Activated CD4-positive, alpha-beta T cell treated with anti-CD3 and anti-CD28 coated beads, Interleukin-2, amount 10 ng/mL, durations not matched to agents 7 days and 5 days (primary cell): ENCODE measurements at regions not wholly inside any gene's neighbourhood (a gene's known extent, or its start where the extent isn't known, plus 50 kb on each side); places are given as distances from the start of the nearest gene placed in this dataset.
"Not testable (repeated sequence)": the region's sequence is repeated elsewhere in the genome, so short reads cannot be mapped to it uniquely, and the experiment has no call there.

Source experiments
- CTCF ChIA-PET: fragments of 350-600 bp; sonication (Branson Sonifier 250); formaldehyde crosslinking; loops from one replicate; lab custom pipeline; 2021; ENCODE audit warnings: antibody characterized with exemption; lab: Charles Lee
- POLR2A ChIA-PET: fragments of 350-600 bp; sonication (Branson Sonifier 250); formaldehyde crosslinking; loops from one replicate; lab custom pipeline; 2021; ENCODE audit warnings: antibody characterized with exemption; lab: Charles Lee
- DNase-seq: peaks from one replicate; pipeline ENCODE4 v3.0.0-alpha.2; 2020
- H3K27ac Mint-ChIP-seq: one replicate; pipeline ENCODE4 v1.8.0; 2021; ENCODE audit warnings: mild to moderate bottlenecking, moderate library complexity, mixed read lengths
- H3K27me3 Mint-ChIP-seq: one replicate; pipeline ENCODE4 v1.8.0; 2021; ENCODE audit warnings: mixed read lengths
- H3K36me3 Mint-ChIP-seq: one replicate; pipeline ENCODE4 v1.8.0; 2021; ENCODE audit warnings: low read depth, mixed read lengths
- H3K4me1 Mint-ChIP-seq: one replicate; pipeline ENCODE4 v1.8.0; 2021; ENCODE audit warnings: mixed read lengths
- H3K4me3 Mint-ChIP-seq: one replicate; pipeline ENCODE4 v1.8.0; 2021; ENCODE audit warnings: mild to moderate bottlenecking, moderate library complexity, mixed read lengths
- H3K9me3 Mint-ChIP-seq: one replicate; pipeline ENCODE4 v1.8.0; 2021; ENCODE audit warnings: mixed read lengths

GRCh38 chr3:13766128-13766527, 113.7 kb downstream of the WNT7A start:
- no peak overlapping the region for H3K27ac Mint-ChIP-seq
- H3K27me3 Mint-ChIP-seq: no peaks in the 10 kb centered on the region
- H3K9me3 Mint-ChIP-seq: peaks cover 6% of the 10 kb centered on the region
- ChIA-PET CTCF (no interaction called here), POLR2A (no interaction called here)
- H3K4me1 Mint-ChIP-seq: peaks cover 12% of the 10 kb centered on the region
- H3K36me3 Mint-ChIP-seq: no peaks in the 10 kb centered on the region
- H3K4me3 Mint-ChIP-seq: no peak overlapping the region
- no peak for DNase-seq

GRCh38 chr3:13764161-13764560, 115.7 kb downstream of the WNT7A start:
- ChIA-PET POLR2A (no interaction called here), CTCF (no interaction called here)
- Mint-ChIP-seq H3K27ac (no peak overlapping the region), H3K4me3 (no peak overlapping the region), H3K4me1 (no peaks in the 10 kb centered on the region), H3K27me3 (peaks cover 8% of the 10 kb centered on the region), H3K9me3 (peaks cover 6% of the 10 kb centered on the region), H3K36me3 (no peaks in the 10 kb centered on the region)
- DNase-seq: no peak

DNA sequence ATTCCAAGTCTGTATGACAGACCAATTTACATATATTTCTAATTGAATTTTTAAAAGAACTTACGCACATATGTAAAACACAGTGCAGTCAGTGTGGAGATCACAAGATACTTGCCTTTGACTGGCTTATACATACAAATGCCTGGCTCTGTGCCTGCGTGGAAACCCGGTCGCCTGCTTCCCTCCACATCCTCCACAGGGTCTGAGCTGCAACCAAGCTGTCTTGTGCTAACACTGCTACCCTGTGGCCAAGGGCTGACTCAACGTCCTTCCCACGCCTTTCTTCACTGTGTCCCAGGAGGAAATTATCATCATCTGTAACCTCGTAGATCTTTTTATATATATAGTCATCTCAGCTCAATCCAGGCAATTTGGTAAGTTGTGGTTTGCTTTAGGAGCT, 117.0 kb downstream of the WNT7A start:
- ChIA-PET CTCF (no interaction called here), POLR2A (no interaction called here)
- no peak overlapping the region for H3K27ac Mint-ChIP-seq

GRCh38 chr3:13750731-13751130, 129.1 kb downstream of the WNT7A start:
- Mint-ChIP-seq H3K4me3 (no peak overlapping the region), H3K36me3 (no peaks in the 10 kb centered on the region), H3K27ac (no peak overlapping the region), H3K27me3 (no peaks in the 10 kb centered on the region), H3K9me3 (no peaks in the 10 kb centered on the region), H3K4me1 (no peaks in the 10 kb centered on the region)
- no peak for DNase-seq
- ChIA-PET POLR2A (no interaction called here), CTCF (no interaction called here)

More for the DNA sequence above, 117.0 kb downstream of the WNT7A start:
- Mint-ChIP-seq H3K36me3 (no peaks in the 10 kb centered on the region), H3K9me3 (peaks cover 6% of the 10 kb centered on the region), H3K4me3 (no peak overlapping the region), H3K27me3 (peaks cover 10% of the 10 kb centered on the region), H3K4me1 (no peaks in the 10 kb centered on the region)
- peak; percentile 4 for DNase-seq

DNA sequence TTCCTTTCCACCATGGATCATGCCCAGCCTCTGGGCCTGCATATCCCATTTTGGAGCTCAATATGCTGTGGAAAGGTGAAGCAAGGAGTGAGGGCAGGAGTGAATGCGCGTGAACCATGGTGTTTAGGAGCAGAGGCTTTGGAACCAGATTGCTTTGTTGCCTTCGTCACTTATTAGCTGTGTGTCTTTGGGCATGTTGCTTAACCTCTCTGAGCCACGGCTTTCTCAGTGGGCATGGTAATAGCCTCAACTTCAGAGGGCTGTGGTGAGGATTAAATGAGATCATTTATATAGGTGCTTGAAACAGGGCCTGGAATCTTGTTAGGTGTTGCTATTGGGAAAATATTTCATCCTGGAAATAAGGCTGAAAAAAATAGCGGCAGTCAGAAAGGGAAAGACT, 129.7 kb downstream of the WNT7A start:
- Mint-ChIP-seq H3K4me3 (no peak overlapping the region), H3K27me3 (no peaks in the 10 kb centered on the region), H3K36me3 (no peaks in the 10 kb centered on the region), H3K9me3 (no peaks in the 10 kb centered on the region), H3K4me1 (no peaks in the 10 kb centered on the region), H3K27ac (no peak overlapping the region)
- CTCF ChIA-PET: no interaction called here
- POLR2A ChIA-PET: no interaction called here
- DNase-seq: no peak

- H3K27ac Mint-ChIP-seq: no peak overlapping the region
- H3K27me3 Mint-ChIP-seq: no peaks in the 10 kb centered on the region
- no peaks in the 10 kb centered on the region for H3K4me1 Mint-ChIP-seq
- H3K4me3 Mint-ChIP-seq: no peak overlapping the region
- no peak for DNase-seq
- POLR2A ChIA-PET: no interaction called here
- CTCF ChIA-PET: no interaction called here
- no peaks in the 10 kb centered on the region for H3K36me3 Mint-ChIP-seq
- H3K9me3 Mint-ChIP-seq: no peaks in the 10 kb centered on the region
Observed at GRCh38 chr3:13749063-13749764, 130.7 kb downstream of the WNT7A start.

DNA sequence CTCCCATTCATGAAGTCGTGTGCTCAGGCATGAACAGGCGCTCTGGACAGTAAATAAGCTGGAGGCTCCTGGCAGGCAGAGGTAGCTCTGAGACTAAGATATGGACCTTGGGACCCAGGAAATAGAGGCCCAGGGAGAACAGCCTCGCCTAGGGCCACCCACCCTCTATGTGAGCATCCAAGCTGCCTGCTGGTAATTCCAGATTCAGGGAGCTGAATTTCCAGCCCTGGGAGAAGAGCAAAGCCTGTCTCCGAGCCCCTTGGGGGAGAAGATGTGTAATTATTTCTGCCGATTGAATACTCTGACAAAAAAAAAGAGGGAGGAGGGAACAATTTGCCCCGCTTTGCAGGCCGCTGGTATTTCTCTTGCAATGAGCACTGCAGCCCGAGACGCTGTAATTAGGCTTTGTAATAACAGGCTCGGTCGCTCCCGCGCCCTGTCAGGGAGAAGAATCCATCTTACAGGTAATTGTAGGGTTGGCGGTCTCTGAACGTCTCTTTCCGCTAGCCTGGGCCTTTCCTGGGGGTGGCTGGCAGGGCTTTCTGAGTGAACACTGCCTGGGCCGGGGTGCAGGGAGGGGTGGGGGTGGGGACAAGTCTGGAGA, 131.5 kb downstream of the WNT7A start:
- Mint-ChIP-seq H3K9me3 (no peaks in the 10 kb centered on the region), H3K27ac (no peak overlapping the region), H3K4me3 (no peak overlapping the region), H3K4me1 (no peaks in the 10 kb centered on the region), H3K27me3 (no peaks in the 10 kb centered on the region), H3K36me3 (no peaks in the 10 kb centered on the region)
- ChIA-PET CTCF (no interaction called here), POLR2A (no interaction called here)
- no peak for DNase-seq

GRCh38 chr3:13747627-13748026, 132.2 kb downstream of the WNT7A start:
- no peak for DNase-seq
- H3K27ac Mint-ChIP-seq: no peak overlapping the region
- no peaks in the 10 kb centered on the region for H3K36me3 Mint-ChIP-seq
- peaks cover 4% of the 10 kb centered on the region for H3K9me3 Mint-ChIP-seq
- H3K4me3 Mint-ChIP-seq: no peak overlapping the region
- H3K4me1 Mint-ChIP-seq: no peaks in the 10 kb centered on the region
- CTCF ChIA-PET: no interaction called here
- H3K27me3 Mint-ChIP-seq: no peaks in the 10 kb centered on the region
- POLR2A ChIA-PET: no interaction called here

GRCh38 chr3:13746385-13746784, 133.5 kb downstream of the WNT7A start:
- Mint-ChIP-seq H3K4me3 (no peak overlapping the region), H3K4me1 (no peaks in the 10 kb centered on the region), H3K36me3 (no peaks in the 10 kb centered on the region), H3K9me3 (peaks cover 5% of the 10 kb centered on the region), H3K27me3 (peaks cover 2% of the 10 kb centered on the region), H3K27ac (no peak overlapping the region)
- CTCF ChIA-PET: no interaction called here
- DNase-seq: no peak
- POLR2A ChIA-PET: no interaction called here

DNA sequence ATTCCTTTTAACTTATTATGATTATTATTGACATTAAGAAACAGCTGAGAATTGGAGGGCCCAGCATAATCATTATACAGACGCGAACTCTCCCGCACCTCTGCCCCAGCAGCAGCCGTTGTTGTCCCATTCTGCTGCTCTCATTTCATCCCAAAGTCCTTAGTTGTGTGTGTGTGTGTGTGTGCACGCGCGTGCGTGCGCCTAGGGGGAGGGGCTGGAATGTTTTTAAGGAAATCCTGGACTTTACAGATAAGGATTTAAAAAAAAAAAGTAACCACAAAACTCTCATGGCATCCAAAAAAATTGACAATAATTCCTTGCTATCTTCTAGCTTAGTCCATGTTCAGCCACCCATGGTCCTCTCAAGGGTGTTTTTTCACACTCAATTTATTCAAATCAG, 134.2 kb downstream of the WNT7A start:
- CTCF ChIA-PET: no interaction called here
- H3K4me3 Mint-ChIP-seq: no peak overlapping the region
- H3K27me3 Mint-ChIP-seq: peaks cover 10% of the 10 kb centered on the region
- POLR2A ChIA-PET: no interaction called here
- H3K27ac Mint-ChIP-seq: no peak overlapping the region
- no peaks in the 10 kb centered on the region for H3K36me3 Mint-ChIP-seq
- H3K4me1 Mint-ChIP-seq: peaks cover 2% of the 10 kb centered on the region
- DNase-seq: no peak
- H3K9me3 Mint-ChIP-seq: peaks cover 5% of the 10 kb centered on the region

DNA sequence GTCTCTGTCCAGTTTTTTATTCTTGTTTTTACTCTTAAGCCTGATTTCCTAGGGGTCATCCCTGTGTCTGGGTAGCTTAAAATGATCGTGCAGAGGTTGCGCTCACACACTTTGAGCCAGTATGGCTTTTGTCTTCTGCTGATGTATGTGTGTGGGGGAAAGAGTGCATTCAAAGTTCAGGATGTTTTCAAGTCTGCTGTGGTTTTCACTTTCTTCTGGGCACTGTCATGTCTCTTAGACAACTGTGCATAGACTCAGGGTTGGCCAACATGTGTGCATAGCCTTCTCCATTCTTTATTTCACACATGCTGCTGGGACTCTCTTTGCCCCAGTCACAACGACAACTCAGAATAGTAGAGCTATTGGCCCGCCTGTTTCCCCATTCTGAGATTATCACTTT, 139.1 kb downstream of the WNT7A start:
- Mint-ChIP-seq H3K4me3 (no peak overlapping the region), H3K27ac (no peak overlapping the region), H3K36me3 (no peaks in the 10 kb centered on the region), H3K27me3 (peaks cover 25% of the 10 kb centered on the region), H3K4me1 (peaks cover 3% of the 10 kb centered on the region), H3K9me3 (peaks cover 5% of the 10 kb centered on the region)
- no peak for DNase-seq
- ChIA-PET POLR2A (no interaction called here), CTCF (interaction anchor here (0.5 kb wide), 1 partner anchor 448 kb away, joined by 3 read pairs; no protein-coding TSS in a partner anchor)

- H3K4me1 Mint-ChIP-seq, H3K9me3 Mint-ChIP-seq, H3K4me3 Mint-ChIP-seq, DNase-seq, H3K36me3 Mint-ChIP-seq, CTCF ChIA-PET, POLR2A ChIA-PET, H3K27ac Mint-ChIP-seq: not testable (repeated sequence)
- peaks cover 44% of the 10 kb centered on the region for H3K27me3 Mint-ChIP-seq
Observed at GRCh38 chr3:13733726-13734125, 146.1 kb downstream of the WNT7A start.

- Mint-ChIP-seq H3K4me3 (no peak overlapping the region), H3K36me3 (no peaks in the 10 kb centered on the region), H3K27me3 (peaks cover 49% of the 10 kb centered on the region), H3K27ac (no peak overlapping the region), H3K9me3 (peaks cover 2% of the 10 kb centered on the region), H3K4me1 (no peaks in the 10 kb centered on the region)
- no peak for DNase-seq
- POLR2A ChIA-PET: no interaction called here
- CTCF ChIA-PET: no interaction called here
Observed at GRCh38 chr3:13728487-13728886, 151.4 kb downstream of the WNT7A start.

GRCh38 chr3:13727890-13728289, 152.0 kb downstream of the WNT7A start:
- CTCF ChIA-PET: no interaction called here
- H3K4me3 Mint-ChIP-seq: no peak overlapping the region
- peaks cover 51% of the 10 kb centered on the region for H3K27me3 Mint-ChIP-seq
- DNase-seq: no peak
- H3K9me3 Mint-ChIP-seq: peaks cover 8% of the 10 kb centered on the region
- H3K36me3 Mint-ChIP-seq: no peaks in the 10 kb centered on the region
- no peak overlapping the region for H3K27ac Mint-ChIP-seq
- H3K4me1 Mint-ChIP-seq: no peaks in the 10 kb centered on the region
- POLR2A ChIA-PET: no interaction called here
